ENCODE measurements at regions not wholly inside any gene's neighbourhood (a gene's known extent, or its start where the extent isn't known, plus 50 kb on each side); places are given as distances from the start of the nearest gene placed in this dataset.
A peak's percentile ranks its signal among the peaks of the same experiment; 100 is the strongest.

DNA sequence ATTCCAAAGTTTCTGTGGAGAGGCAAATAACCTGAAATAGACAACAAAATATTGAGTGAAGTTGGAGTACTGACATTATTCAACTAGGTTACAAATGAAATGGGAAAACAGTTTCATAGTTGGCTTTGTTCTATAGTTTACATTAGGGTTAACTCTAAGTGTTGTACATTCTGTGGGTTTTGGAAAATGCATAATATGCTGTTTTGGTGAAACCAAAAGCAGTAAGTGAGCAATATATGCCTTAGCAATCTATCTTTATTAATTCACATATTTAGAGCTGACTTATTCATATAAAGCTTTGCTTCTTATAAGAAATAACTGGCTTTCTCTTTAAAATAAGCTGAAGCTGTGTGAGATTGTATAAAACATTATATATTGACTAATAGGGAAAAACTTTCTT lies 157.5 kb upstream of the AHI1 start:
- DNase-seq (no peak), ATAC-seq (no peak)
- Histone ChIP-seq H3K4me1 (ENCODE audit: control insufficient read depth, insufficient read depth, low read length) (no peaks in the 10 kb centered on the region), H3K4me3 (ENCODE audit: low read length) (no peak overlapping the region), H3K27me3 (ENCODE audit: control insufficient read depth, insufficient read depth) (no peaks in the 10 kb centered on the region), H3K27ac (ENCODE audit: low read length) (no peak overlapping the region), H3K9me3 (ENCODE audit: control insufficient read depth, low read length) (no peaks in the 10 kb centered on the region)
- intact Hi-C loops (cut with DNase I) = no loop called here

DNA sequence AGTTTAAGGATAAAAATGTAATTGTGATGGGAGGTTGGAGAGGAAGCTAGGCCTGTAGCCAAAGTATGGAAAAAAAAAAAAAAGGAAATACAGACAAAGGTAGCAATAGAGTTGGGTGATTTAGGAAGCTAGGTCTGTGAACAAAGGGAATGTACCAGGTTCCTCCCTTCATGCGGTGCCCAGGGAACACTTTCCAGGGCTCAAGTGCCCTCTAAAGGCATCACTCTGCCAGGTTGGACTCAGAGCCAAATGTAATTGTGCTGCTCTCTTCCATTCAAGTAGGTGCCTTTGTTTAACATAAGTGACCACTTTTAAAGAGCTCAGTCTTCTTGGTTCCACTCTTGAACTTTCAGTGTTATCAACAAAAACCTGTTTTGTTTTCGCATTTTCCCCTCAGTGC lies 159.7 kb upstream of the AHI1 start:
- Histone ChIP-seq H3K27me3 (ENCODE audit: control insufficient read depth, insufficient read depth) (no peaks in the 10 kb centered on the region), H3K4me1 (ENCODE audit: control insufficient read depth, insufficient read depth, low read length) (no peaks in the 10 kb centered on the region), H3K9me3 (ENCODE audit: control insufficient read depth, low read length) (no peaks in the 10 kb centered on the region), H3K4me3 (ENCODE audit: low read length) (no peak overlapping the region), H3K27ac (ENCODE audit: low read length) (no peak overlapping the region)
- no peak for ATAC-seq
- WGBS = 75% methylated on average over 2 of the region's 2 CpGs
- intact Hi-C loops (cut with DNase I) = no loop called here
- DNase-seq = no peak

DNA sequence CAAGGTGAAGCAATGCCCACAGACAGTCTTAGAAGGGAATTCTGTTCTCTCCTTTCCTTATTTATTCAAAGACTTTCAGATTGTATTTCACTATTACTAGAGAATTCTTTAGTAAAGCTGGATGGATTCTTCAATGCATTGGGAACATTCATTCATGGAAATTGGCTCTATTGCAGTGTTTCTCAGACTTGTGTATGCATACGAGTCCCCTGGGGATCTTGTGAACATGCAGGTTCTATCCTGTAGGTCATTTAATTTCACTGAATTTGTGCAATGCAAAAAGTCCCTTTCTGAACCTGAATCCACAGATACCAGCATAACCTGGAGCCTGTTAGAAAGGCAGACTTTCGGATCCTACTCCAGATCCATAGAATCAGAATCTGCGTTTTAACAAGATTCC lies 160.9 kb upstream of the AHI1 start:
- DNase-seq (no peak), ATAC-seq (no peak)
- Histone ChIP-seq H3K4me1 (ENCODE audit: control insufficient read depth, insufficient read depth, low read length) (no peaks in the 10 kb centered on the region), H3K4me3 (ENCODE audit: low read length) (no peak overlapping the region), H3K27ac (ENCODE audit: low read length) (no peak overlapping the region), H3K9me3 (ENCODE audit: control insufficient read depth, low read length) (no peaks in the 10 kb centered on the region), H3K27me3 (ENCODE audit: control insufficient read depth, insufficient read depth) (no peaks in the 10 kb centered on the region)
- intact Hi-C loops (cut with DNase I) = no loop called here
- 87% methylated on average over 3 of the region's 3 CpGs for WGBS

DNA sequence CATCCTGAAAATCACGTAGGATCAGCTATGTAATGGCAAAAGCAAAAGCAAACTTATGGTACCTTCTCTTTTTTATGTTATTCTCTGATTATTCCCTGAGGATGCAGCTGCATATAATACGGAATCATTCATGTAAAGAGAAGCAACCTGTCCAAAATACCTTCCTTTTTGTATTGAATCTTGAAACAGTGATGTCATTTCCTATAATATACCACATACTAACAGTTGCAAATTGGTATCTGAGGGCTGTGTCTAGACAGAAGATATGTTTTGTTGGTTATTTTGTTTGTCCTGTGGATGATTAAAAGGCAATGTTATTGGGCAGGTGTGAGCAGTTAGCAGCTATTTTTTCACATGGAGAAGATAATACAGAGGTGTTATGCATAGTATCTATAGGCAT lies 161.4 kb upstream of the AHI1 start:
- 87% methylated on average over 2 of the region's 2 CpGs for WGBS
- no peaks in the 10 kb centered on the region for H3K9me3 ChIP-seq (ENCODE audit: control insufficient read depth, low read length)
- no peaks in the 10 kb centered on the region for H3K27me3 ChIP-seq (ENCODE audit: control insufficient read depth, insufficient read depth)
- H3K4me1 ChIP-seq (ENCODE audit: control insufficient read depth, insufficient read depth, low read length) = no peaks in the 10 kb centered on the region
- DNase-seq = no peak
- intact Hi-C loops (cut with DNase I) = no loop called here
- no peak for ATAC-seq
- no peak overlapping the region for H3K27ac ChIP-seq (ENCODE audit: low read length)
- no peak overlapping the region for H3K4me3 ChIP-seq (ENCODE audit: low read length)

DNA sequence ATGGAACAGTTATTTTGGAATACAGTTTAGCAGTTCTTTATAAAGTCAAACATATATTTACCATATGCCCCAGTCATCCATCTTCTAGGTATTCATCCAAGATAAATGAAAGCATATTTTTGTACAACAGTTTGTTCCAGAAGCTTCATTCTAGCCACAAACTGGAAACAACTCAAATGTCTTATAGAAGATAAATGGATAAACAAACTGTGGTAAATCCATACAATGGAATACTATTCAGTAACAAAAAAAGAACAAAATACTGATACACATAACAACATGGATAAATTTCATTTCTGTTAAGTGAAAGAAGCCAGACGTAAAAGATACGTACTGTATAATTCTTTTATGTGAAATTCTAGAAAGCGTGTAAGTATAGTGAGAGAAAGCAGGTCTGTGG lies 167.0 kb upstream of the AHI1 start:
- no peak overlapping the region for H3K27ac ChIP-seq (ENCODE audit: low read length)
- no peaks in the 10 kb centered on the region for H3K9me3 ChIP-seq (ENCODE audit: control insufficient read depth, low read length)
- H3K27me3 ChIP-seq (ENCODE audit: control insufficient read depth, insufficient read depth) = no peaks in the 10 kb centered on the region
- 98% methylated on average over 3 of the region's 3 CpGs for WGBS
- DNase-seq (no peak), ATAC-seq (no peak)
- intact Hi-C loops (cut with DNase I) = no loop called here
- no peaks in the 10 kb centered on the region for H3K4me1 ChIP-seq (ENCODE audit: control insufficient read depth, insufficient read depth, low read length)
- H3K4me3 ChIP-seq (ENCODE audit: low read length) = no peak overlapping the region

DNA sequence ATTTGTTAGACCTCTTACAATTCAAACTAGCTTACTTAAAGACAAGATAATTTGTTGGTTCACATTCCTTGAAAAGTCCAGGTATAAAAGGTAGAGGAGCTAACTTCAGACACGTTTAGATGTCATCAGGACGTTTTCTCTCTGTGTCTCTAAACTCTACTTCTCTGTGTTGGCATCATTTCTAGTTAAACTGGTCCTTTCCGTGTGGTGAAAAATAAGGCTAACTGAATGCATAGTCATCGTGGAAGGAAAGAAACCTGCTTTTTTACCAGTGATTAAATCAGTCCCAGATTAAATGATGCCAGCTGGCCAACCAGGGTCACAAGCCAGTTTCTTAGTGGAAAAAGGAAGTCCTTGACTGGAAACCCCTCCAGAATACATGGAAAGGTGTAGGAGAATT lies 168.4 kb upstream of the AHI1 start:
- intact Hi-C loops (cut with DNase I) = no loop called here

DNA sequence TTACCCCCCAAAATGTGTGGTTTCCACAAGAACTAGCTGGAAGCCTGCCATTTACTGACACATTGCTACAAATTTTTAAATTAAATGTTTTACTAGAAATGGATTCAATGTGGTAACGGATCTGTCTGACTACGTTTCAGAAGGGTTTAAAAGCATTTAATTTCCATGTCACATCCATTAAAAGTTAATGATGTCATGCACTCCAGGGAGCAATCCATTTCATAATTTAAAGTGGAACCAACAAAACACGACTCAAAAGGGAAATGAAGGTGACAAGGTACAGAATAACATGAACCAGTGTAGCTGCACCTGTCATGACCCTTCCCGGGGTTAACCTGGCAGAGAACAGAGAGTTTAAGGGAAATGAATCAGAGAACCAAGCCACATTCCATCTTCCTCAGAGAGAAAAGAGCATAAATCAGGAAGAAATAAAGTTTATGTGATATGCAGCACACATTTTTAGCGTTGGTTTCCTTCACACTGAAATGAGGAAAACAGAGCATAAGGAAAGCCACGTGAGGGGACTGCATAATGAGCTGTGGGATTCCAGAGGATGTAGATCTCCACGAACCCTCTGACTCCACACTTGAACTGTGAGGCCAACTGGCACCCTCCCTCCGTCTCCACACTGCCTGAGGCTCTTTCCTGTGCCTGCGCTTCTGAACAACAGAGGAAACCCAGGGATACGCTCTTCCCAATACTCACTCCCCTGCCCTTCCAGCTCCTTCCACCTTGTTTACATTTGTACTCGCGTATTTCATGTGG lies 170.3 kb upstream of the AHI1 start:
- no peak overlapping the region for H3K4me3 ChIP-seq (ENCODE audit: low read length)
- intact Hi-C loops (cut with DNase I) = no loop called here
- ATAC-seq (peak; percentile 78 to 85), DNase-seq (peak; percentile 40 to 74 (median 58))
- no peaks in the 10 kb centered on the region for H3K4me1 ChIP-seq (ENCODE audit: control insufficient read depth, insufficient read depth, low read length)
- 27% methylated on average over 12 of the region's 12 CpGs for WGBS
- no peaks in the 10 kb centered on the region for H3K27me3 ChIP-seq (ENCODE audit: control insufficient read depth, insufficient read depth)
- no peak overlapping the region for H3K27ac ChIP-seq (ENCODE audit: low read length)
- H3K9me3 ChIP-seq (ENCODE audit: control insufficient read depth, low read length) = no peaks in the 10 kb centered on the region

More for the DNA sequence above, 168.4 kb upstream of the AHI1 start:
- H3K4me3 ChIP-seq (ENCODE audit: low read length) = no peak overlapping the region
- H3K27ac ChIP-seq (ENCODE audit: low read length) = no peak overlapping the region
- no peaks in the 10 kb centered on the region for H3K9me3 ChIP-seq (ENCODE audit: control insufficient read depth, low read length)
- 65% methylated on average over 4 of the region's 4 CpGs for WGBS
- no peaks in the 10 kb centered on the region for H3K4me1 ChIP-seq (ENCODE audit: control insufficient read depth, insufficient read depth, low read length)
- no peak for ATAC-seq
- no peaks in the 10 kb centered on the region for H3K27me3 ChIP-seq (ENCODE audit: control insufficient read depth, insufficient read depth)
- DNase-seq = no peak

DNA sequence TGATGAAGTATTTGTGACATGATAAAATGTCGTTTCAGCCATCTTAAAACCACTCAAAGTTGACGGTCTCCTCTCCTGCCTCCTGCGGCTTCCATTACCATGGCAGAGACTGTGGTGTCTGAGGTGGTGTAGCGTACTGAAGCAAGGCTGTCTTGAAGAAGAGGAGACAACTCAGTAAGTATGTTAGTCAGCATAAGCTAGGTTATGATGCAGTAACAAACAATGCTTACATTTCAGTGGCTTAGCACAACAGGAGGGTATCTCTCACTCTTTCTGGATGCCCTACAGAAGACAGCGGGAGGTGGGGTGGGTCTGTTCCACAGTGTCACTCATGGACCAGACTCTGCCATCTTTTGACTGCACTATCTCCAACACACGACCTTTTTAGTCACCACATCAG lies 174.7 kb upstream of the AHI1 start:
- WGBS = 96% methylated on average over 6 of the region's 6 CpGs
- ATAC-seq = no peak

DNA sequence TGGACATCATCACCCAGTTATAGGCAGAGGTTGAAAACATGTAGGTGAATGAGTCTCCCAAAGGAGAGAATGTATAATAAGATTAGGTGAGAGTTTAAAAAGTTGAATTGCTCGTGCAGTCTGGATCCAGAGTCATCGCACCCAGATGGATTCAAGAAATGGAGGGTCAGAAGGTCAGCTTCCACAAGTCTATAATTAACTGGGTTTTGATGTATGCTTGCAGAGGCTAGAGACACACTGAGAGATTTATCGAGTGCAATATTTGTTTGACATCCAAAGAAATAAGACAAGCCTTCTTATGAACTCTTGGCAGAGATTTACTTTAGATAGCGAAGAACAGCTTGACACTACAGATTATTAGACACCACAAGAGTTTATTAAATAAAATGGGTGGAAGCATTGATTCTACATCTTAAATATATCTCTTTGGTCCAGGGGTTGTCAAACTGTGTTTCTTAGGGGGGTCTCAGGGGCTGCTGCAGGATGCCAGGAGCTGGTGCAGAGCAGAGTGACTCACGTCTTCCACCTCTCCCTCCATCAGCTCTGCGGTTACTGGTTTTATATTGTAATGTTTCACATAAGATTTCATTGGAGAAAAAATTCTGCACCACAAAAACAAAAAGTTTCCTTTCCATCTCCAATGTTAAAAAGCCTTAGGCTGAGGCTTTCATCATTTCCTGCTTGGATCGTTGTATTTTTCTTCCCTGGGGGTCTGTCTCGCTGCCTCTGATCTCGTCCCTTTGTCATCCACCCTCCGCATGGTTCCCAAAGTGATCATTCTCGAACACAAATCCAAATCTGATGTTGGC lies 176.2 kb upstream of the AHI1 start:
- DNase-seq (no peak), ATAC-seq (no peak)
- Histone ChIP-seq H3K27ac (ENCODE audit: low read length) (no peak overlapping the region), H3K4me1 (ENCODE audit: control insufficient read depth, insufficient read depth, low read length) (no peaks in the 10 kb centered on the region), H3K4me3 (ENCODE audit: low read length) (no peak overlapping the region), H3K27me3 (ENCODE audit: control insufficient read depth, insufficient read depth) (no peaks in the 10 kb centered on the region), H3K9me3 (ENCODE audit: control insufficient read depth, low read length) (no peaks in the 10 kb centered on the region)
- intact Hi-C loops (cut with DNase I) = no loop called here
- 74% methylated on average over 11 of the region's 11 CpGs for WGBS

More for the DNA sequence above, 174.7 kb upstream of the AHI1 start:
- intact Hi-C loops (cut with DNase I) = no loop called here
- no peak overlapping the region for H3K27ac ChIP-seq (ENCODE audit: low read length)
- H3K27me3 ChIP-seq (ENCODE audit: control insufficient read depth, insufficient read depth) = no peaks in the 10 kb centered on the region
- H3K4me1 ChIP-seq (ENCODE audit: control insufficient read depth, insufficient read depth, low read length) = no peaks in the 10 kb centered on the region
- H3K4me3 ChIP-seq (ENCODE audit: low read length) = no peak overlapping the region
- H3K9me3 ChIP-seq (ENCODE audit: control insufficient read depth, low read length) = no peaks in the 10 kb centered on the region
- DNase-seq = no peak

DNA sequence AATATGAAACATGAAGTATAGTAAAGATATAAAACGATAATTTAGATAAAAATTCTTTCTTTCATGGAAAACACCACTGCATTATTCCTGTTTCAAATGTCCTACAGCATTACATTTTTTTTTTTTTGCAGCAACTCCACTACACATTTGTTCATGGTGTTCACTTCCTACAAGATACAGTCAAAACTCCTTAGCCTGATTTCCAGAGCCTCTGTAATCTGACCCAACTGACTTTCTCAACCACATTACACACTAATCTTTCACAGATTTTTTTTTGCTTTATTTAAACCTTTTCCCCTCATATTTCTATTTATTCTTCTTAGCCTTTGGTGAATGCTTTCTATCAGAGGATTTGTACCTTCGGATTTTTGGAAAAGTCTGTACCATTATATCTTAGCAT lies 176.5 kb upstream of the PDE7B start:
- H3K4me3 ChIP-seq (ENCODE audit: low read length) = no peak overlapping the region
- DNase-seq (no peak), ATAC-seq (no peak)
- H3K27me3 ChIP-seq (ENCODE audit: control insufficient read depth, insufficient read depth) = no peaks in the 10 kb centered on the region
- WGBS = 76% methylated on average over 2 of the region's 2 CpGs
- intact Hi-C loops (cut with DNase I) = no loop called here
- H3K27ac ChIP-seq (ENCODE audit: low read length) = no peak overlapping the region
- no peaks in the 10 kb centered on the region for H3K9me3 ChIP-seq (ENCODE audit: control insufficient read depth, low read length)
- no peaks in the 10 kb centered on the region for H3K4me1 ChIP-seq (ENCODE audit: control insufficient read depth, insufficient read depth, low read length)

DNA sequence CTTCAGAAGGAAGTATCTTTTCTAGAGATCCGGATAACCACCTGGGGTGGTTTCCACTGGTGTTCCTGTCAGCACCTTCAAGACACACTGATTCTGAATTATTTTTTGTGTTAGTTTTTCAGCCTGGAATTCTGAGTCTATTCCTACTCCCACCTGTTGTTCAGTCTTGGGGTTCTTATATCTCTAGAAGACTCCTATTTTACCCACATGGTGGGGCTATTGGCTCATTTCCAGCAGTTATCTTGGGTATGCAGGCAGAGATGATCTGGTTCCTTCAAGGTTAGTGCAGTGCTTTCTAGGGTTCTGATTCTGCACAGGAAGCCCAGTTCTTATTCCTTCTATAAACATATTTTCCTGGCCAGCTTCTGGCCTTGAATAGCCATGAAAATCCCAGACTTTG lies 175.6 kb upstream of the PDE7B start:
- no peak overlapping the region for H3K27ac ChIP-seq (ENCODE audit: low read length)
- WGBS = 28% methylated on average over 1 of the region's 1 CpG
- intact Hi-C loops (cut with DNase I) = no loop called here
- no peaks in the 10 kb centered on the region for H3K9me3 ChIP-seq (ENCODE audit: control insufficient read depth, low read length)
- no peaks in the 10 kb centered on the region for H3K4me1 ChIP-seq (ENCODE audit: control insufficient read depth, insufficient read depth, low read length)
- ATAC-seq = no peak
- no peaks in the 10 kb centered on the region for H3K27me3 ChIP-seq (ENCODE audit: control insufficient read depth, insufficient read depth)
- no peak overlapping the region for H3K4me3 ChIP-seq (ENCODE audit: low read length)
- no peak for DNase-seq
